Dermis blood vessel endothelial cell (primary cell): ENCODE measurements at regions not wholly inside any gene's neighbourhood (a gene's known extent, or its start where the extent isn't known, plus 50 kb on each side); places are given as distances from the start of the nearest gene placed in this dataset.

Source experiments
- DNase-seq: peaks from one replicate; pipeline ENCODE4 v3.0.0; 2010

- DNase-seq: no peak
These were observed 128.3 kb upstream of the RGMA start for GRCh38 chr15:93217343-93217742.

- no peak for DNase-seq
These were observed 125.1 kb upstream of the RGMA start for GRCh38 chr15:93214106-93214505.

- DNase-seq: no peak
These were observed 124.3 kb upstream of the RGMA start for GRCh38 chr15:93213281-93213680.

- DNase-seq: no peak
These were observed 123.6 kb upstream of the RGMA start for GRCh38 chr15:93212578-93212977.

GRCh38 chr15:93210995-93211394, 122.0 kb upstream of the RGMA start:
- DNase-seq: no peak

DNA sequence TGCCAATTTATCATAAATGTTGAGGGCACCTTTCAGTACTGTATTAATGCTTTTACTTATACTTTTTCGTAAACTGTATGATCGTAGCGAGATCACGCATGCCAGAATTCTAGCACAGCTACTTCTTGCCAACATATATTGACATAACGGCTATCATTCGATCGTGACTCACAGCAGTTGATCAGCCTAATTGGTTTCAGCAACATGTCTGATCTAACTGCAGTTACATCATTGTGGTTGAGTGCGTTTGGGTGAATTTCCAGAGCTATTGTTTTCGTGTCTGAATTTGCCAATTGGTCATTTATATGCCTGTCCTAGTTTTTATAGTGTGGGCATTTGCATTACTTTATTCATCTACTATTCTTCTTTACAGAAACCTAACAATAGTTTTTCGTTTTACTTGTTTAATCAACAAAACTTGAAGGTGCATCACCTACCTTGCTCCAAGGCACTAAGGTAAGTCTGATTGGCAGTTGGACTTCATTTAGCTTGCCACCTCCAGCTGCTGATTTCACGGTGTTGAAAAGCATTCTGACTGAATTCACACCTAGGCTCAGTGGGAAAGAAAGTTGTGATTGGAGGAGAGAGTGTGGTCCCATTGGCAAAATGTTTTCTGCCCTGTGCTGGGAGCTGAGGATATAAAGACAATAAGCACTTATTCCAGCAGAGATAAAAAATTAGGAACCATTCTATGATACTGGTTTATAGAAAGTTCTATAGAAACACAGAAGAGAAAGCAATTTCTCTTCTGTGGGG, 120.9 kb upstream of the RGMA start:
- DNase-seq: no peak

DNA sequence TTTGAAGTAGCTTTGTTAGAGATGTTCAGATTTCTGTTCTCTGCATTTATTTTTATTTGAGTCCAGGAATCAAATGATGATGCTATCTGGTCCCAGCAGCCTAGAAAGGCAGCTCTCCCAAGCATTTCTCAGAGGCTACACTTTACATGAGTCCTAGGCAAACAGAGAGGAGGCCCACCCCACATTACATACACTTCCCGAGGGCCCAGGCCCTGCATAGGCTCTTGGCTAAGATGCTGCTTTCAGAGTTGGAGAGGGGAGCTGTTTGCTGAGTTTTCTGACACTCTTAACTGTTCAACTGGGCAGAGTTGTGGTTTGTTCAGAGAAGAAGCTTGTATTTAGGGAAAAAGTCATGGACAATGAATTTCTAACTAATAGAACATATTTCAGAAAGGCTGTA, 117.9 kb upstream of the RGMA start:
- DNase-seq: no peak

DNA sequence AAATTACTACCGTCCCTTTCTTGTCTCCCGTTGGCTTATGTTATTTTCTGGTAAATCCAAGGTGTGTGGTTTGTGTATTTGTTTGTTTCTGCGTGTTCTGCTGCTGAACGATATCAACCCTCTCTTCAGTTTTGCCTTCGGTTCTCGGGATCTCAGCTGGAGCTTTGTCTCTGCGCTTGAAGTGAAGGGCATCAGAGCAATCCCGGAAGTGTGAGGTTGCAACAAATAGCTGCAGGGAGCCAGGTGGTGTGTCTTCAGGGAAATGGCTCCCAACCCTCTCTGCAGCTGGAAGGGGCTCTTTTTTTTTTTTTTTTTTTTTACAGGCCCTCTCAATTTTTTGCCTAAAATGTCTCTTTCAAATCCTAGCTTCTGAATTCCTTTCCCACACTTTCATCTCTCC, 116.4 kb upstream of the RGMA start:
- no peak for DNase-seq

GRCh38 chr15:93203036-93203435, 114.0 kb upstream of the RGMA start:
- DNase-seq: no peak

GRCh38 chr15:93202405-93202804, 113.4 kb upstream of the RGMA start:
- no peak for DNase-seq

GRCh38 chr15:93201940-93202339, 112.9 kb upstream of the RGMA start:
- no peak for DNase-seq

DNA sequence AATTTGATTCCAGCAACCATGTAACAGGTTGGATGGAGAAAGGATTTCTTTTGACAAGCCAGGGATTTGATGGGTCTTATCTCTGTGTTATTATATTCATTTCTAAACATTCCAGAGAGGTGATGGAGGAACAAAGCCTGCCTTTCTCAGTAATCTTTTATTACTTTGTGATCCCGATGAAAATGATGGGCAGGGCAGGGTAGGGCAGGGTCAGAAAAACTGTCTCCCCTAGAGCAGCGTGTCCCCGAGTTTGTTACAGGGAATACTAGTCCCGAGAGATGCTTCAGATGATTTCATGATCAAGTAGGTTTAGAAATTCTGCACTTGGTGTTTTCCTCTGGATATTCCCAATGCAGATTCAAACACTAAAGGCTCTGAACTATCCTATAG, 111.8 kb upstream of the RGMA start:
- no peak for DNase-seq

DNA sequence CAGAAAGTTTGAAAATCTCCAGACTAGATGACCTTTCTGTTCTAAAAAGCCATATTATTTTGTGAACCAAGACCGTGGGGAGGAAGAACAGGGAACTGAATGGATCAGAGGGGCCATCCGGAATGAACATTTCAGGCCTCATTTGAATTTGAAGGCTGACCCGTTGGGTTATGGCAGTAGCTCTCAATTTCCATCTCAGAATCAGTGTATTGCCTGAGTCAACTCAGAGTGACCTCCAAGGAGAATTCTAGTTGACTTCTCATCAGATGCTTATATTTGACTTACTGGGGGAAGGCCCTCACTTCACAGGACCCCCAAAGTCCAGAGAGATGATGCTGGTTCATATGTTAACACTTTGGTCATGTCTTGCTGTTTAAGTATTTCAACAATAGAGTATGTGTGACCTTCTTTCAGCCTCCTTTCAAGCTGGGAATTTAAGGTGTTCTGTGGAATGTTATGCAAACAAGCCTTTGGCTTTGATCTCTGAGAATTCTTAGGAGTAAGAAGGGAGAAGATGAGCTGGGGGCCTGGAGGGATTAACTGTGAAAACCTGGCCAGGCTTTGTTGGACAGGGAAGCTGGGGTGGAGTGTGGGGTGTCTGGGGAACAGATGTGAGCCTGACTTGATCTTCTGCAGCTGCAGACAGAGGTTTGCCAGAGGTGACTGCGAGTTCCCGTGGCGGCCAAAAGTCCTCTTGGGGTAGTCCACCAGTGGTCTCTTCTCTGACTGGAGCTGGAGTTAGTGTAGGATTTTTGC, 111.2 kb upstream of the RGMA start:
- no peak for DNase-seq

DNA sequence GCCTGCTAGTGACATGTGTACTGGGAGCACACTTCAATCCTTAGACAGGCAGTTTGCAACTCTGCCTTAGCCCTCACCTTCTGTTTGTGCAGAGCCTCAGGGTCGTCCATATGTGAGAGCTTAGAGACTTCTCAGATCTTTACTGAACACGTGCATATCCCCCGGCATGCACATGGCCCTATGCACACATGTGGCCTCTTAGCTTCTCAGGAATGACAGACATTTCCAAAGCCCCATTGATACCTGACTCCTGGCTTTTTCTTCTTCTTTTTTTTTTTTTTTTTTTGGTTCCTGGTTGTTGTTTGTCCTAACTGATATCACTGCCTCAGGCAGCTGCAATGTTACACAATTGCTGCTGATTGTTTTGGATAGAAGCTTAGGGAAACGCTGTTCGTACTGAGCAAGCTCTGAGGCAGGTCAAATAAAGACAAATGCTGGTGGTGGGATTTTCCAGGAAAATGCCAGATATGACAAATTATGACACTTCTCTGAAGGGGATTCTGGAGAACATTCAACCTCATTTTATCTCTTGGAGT, 107.2 kb upstream of the RGMA start:
- DNase-seq: no peak

DNA sequence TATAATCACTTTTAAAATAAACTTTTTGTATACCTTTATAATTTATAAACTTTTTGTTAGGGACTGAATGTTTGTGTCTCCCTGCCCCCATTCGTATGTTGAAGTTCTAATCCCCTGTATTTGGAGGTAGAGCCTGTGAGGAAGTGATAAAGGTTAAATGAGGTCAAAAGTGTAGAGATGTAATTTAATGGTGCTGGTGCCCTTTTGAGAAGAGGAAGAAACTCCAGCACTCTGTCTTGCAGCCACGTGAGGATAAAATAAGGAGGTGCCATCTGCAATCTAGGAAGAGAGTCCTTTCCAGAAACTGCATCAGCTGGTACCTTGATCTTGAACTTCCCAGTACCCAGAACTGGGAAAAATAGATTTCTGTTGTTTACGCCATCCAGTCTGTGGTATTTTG, 106.1 kb upstream of the RGMA start:
- DNase-seq: no peak

GRCh38 chr15:93190238-93190637, 101.2 kb upstream of the RGMA start:
- DNase-seq: no peak

DNA sequence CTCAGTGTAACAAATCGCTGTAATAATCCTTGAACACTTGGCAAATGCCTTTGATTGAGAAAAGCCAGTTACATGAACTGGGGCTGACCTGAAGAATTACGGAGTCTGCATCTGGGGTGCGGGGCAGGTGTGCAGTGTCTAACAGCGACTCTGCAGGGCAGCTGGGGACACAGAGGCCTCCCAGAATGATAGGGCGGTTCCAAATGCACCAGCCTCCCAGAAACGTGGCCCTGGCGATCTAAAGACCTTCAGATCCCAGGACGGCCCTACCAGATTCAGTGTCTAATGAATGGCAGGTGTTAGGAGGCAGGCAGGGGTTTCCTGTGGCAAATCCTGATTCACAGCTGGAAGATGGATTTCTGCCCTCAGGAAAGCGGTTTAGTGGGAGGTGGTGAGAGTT, 100.5 kb upstream of the RGMA start:
- DNase-seq: no peak

GRCh38 chr15:93188236-93188635, 99.2 kb upstream of the RGMA start:
- no peak for DNase-seq

DNA sequence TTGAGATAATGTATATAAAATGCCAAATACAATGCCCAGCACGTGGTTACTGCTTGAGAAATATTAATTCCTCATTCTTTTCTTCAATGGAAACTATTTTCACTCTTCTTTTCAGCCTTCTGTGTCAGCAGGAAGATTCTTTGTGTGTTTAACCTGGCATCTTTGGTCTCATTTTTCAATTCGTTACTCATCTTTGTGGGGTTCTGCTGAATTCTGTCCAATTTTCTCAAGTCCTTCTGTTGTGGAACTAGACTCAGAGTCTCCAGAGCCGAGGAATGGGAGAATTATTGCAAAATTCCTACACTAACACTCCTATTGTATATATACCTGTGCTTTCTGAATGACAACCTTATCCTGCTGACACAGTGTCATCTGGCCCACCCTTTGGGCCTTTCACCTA, 96.8 kb upstream of the RGMA start:
- DNase-seq: no peak

DNA sequence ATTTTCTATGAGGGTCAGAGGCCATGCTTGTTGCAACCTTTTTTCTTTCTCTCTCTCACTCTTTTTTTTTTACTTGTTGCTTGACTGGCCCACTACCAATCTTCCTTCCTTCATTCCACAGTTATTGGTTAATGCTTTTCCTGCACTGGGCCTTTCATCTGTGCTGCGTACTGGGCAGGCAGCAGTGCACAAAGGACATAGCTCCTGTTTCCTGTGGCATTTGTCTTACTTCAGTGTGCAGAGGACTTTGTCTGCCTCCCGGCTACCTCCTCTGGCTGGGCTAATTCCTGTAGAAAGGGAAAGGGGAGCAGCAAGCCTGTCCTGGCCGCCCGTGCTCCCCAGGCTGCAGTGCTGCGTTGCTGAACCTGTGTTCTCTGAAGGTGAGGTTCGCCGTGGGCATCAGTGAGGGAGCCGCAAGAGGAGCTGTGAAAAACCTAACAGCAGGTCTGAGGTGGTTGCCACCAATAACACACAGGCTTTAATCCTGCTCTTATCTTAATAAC, 93.7 kb upstream of the RGMA start:
- DNase-seq: no peak

GRCh38 chr15:93180656-93181055, 91.6 kb upstream of the RGMA start:
- no peak for DNase-seq

- DNase-seq: no peak
These were observed 91.1 kb upstream of the RGMA start for GRCh38 chr15:93180128-93180527.

DNA sequence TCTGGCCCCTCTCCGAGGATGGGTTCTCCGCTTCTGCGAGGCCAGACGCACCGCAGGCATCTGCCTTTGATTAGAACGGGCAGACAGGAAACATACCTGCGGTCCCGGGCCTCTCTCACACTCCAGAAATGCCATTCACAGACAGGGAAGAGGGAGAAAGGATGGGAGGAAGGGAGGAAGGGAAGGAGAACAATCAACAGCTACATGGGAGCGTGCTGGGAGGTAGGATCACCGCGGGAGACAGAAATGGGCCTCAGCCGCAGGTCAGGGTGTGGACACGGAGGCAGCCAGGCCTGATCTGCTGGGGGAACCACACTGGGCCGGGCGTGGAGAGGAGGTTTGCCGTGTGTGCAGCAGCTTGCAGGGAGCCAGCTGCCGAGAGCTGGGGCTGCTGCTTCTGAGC, 90.7 kb upstream of the RGMA start:
- no peak for DNase-seq

DNA sequence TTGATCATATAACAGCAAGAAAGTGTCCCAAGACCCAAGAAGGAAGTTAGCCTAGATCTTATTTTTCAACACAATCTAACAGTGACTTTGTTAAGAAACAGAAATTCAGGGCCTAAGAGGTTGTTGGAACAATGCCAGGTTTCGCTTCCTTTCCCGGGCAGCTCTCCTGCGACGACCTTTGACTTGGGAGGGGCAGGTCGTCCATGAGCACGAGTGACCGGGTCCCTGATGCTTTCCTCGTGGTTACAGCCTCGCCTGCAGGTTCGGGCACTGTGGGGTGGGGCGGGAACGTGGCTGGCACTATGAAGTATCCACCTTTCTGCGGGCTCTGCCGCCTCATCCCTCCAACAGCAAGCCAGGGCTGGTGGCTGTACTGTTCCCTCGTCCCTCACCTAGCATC, 90.1 kb upstream of the RGMA start:
- no peak for DNase-seq
